Pancreas (tissue), 10 donors: ENCODE measurements at regions not wholly inside any gene's neighbourhood (a gene's known extent, or its start where the extent isn't known, plus 50 kb on each side); places are given as distances from the start of the nearest gene placed in this dataset.

Experiments
- ATAC-seq, 4 donors: fragments of 200-7000 bp; cut with Tn5 transposase; one replicate each; pipeline versions ENCODE4 v1.8.0 to v1.9.1; 2020; ENCODE audit warnings: mild to moderate bottlenecking in 4 of 4, moderate library complexity in 4 of 4
- DNase-seq, 6 donors: peaks; one replicate each; pipeline ENCODE4 v3.0.0-alpha.2; 2020
- FAIRE-seq: peaks from 2 replicates; lab custom pipeline; 2012; peaks lifted over from hg19 to GRCh38; lab: Jason Lieb, UNC
- H3K27ac ChIP-seq, 4 donors: fragments of 200-600 bp; sonication (generic); 1 replicate in 3 of 4; 2 replicates in 1 of 4; pipeline versions ENCODE4 v1.5.0 to v1.8.0; 2020
- H3K27me3 ChIP-seq, 4 donors: fragments of 200-600 bp; one replicate each; pipeline ENCODE4 v1.8.0; 2021
- H3K36me3 ChIP-seq, 3 donors: fragments of 200-600 bp; sonication (generic) in 1 of 3; one replicate each; pipeline versions ENCODE4 v1.5.0 to v1.8.0; 2020 to 2021
- H3K4me1 ChIP-seq, 3 donors: fragments of 200-600 bp; one replicate each; pipeline ENCODE4 v1.8.0; 2021
- H3K4me3 ChIP-seq, 4 donors: fragments of 200-600 bp; sonication (generic) in 2 of 4; one replicate each; pipeline versions ENCODE4 v1.5.0 to v1.8.0; 2020 to 2021
- H3K9me3 ChIP-seq, 4 donors: fragments of 200-600 bp; one replicate each; pipeline ENCODE4 v1.8.0; 2021
- WGBS, 2 donors: extraction: QIAGEN DNeasy Blood & Tissue Kit; methylation state at CpG; one replicate each; pipeline ENCODE4 v1.1.7; 2013; 5-methylcytosine and 5-hydroxymethylcytosine counted together
- intact Hi-C, 3 donors: fragments of 100-400 bp; cut with DNase I; formaldehyde crosslinking; loops; one replicate each; pipeline versions ENCODE4 v1.11.1 to v1.14.2; 2022
- TF ChIP-seq, protein P1 (sequence below), 4 donors: fragments of 200-600 bp; sonication (generic) in 3 of 4; IDR thresholded peaks; one replicate each; pipeline versions ENCODE4 v1.5.0 to v1.8.0; 2021; ENCODE audit warnings: antibody characterized with exemption in 4 of 4
- donor health status: healthy with polysubstance abuse.
- donor health status: DM: no; HTN: no; CAD: no; lungs with moderate emphysema.
- donor health status: DM: no; HTN: no; CAD: no.
- donor health status: control.
- donor health status: control.
- donor health status: Bipolar disorder and iron deficiency.
- donor health status: DM: yes; HTN: yes; CAD: no.
- donor health status: DM: no; HTN: no; CAD: no.
- donor health status: DM: no; HTN: no; CAD: no.
- donor health status: DM: yes; HTN: yes; CAD: no.

DNA sequence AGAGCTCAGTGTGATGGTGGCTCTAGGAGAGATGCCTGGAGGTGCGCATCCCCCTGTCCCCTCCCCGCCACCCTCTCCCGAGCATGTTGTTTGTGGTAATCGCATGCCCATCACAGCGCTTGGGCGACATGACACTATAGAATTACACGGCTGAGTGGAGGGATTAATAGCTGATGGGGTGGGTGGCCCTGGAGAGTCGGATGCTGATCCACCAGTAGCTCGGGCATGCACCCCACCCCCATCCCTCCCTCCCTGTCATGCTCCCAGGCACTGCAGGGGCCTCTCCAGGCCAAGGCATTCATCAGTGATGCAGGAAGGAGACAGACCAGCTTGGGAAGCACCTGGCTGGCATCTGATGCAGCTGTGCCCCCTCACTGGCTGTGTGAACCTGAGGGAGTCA, 159.0 kb upstream of the IGSF21 start:
- DNase-seq, result no peak
- no peaks in the 10 kb centered on the region for H3K9me3 ChIP-seq
- intact Hi-C loops, result no loop called here
- ATAC-seq, result no peak
- 49 to 51% methylated on average over 9 of the region's 9 CpGs for WGBS, 2 donors
- no peak overlapping the region for H3K4me3 ChIP-seq
- TF ChIP-seq, protein P1, sequence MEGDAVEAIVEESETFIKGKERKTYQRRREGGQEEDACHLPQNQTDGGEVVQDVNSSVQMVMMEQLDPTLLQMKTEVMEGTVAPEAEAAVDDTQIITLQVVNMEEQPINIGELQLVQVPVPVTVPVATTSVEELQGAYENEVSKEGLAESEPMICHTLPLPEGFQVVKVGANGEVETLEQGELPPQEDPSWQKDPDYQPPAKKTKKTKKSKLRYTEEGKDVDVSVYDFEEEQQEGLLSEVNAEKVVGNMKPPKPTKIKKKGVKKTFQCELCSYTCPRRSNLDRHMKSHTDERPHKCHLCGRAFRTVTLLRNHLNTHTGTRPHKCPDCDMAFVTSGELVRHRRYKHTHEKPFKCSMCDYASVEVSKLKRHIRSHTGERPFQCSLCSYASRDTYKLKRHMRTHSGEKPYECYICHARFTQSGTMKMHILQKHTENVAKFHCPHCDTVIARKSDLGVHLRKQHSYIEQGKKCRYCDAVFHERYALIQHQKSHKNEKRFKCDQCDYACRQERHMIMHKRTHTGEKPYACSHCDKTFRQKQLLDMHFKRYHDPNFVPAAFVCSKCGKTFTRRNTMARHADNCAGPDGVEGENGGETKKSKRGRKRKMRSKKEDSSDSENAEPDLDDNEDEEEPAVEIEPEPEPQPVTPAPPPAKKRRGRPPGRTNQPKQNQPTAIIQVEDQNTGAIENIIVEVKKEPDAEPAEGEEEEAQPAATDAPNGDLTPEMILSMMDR (IDR thresholded peaks at IDR 0.05), result no peak
- H3K36me3 ChIP-seq, result no peaks in the 10 kb centered on the region
- H3K4me1 ChIP-seq, result no peaks in the 10 kb centered on the region
- no peaks in the 10 kb centered on the region for H3K27me3 ChIP-seq
- no peak overlapping the region for H3K27ac ChIP-seq
- FAIRE-seq, result no peak

DNA sequence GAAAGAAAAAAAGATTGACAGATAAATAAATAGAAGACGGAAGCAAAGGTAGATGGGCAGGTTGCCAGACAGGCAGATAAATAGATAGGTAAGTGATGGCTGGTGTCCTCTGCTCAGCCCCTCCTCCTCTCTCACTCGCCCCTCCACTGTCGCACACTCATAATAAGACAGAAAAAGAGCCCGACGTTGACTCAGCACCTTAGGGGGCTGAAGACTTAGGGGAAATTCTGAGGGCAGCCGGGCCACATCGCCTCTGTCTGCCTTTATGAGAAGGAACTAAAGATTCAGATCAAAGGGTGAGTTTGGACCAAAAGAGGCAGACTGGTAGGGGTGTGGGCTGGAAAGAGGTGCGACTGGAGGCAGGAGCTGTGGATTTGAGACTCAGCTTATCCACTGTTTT, 158.1 kb upstream of the IGSF21 start:
- WGBS, 2 donors, result 38 to 58% methylated on average over 7 to 8 of the region's 8 CpGs
- ATAC-seq, result no peak
- H3K27ac ChIP-seq, result no peak overlapping the region
- H3K4me3 ChIP-seq, result no peak overlapping the region
- intact Hi-C loops, result no loop called here
- no peak for FAIRE-seq
- no peaks in the 10 kb centered on the region for H3K36me3 ChIP-seq
- TF ChIP-seq, protein P1 (IDR thresholded peaks at IDR 0.05), result no peak
- DNase-seq, result no peak
- no peaks in the 10 kb centered on the region for H3K27me3 ChIP-seq
- no peaks in the 10 kb centered on the region for H3K9me3 ChIP-seq
- no peaks in the 10 kb centered on the region for H3K4me1 ChIP-seq

DNA sequence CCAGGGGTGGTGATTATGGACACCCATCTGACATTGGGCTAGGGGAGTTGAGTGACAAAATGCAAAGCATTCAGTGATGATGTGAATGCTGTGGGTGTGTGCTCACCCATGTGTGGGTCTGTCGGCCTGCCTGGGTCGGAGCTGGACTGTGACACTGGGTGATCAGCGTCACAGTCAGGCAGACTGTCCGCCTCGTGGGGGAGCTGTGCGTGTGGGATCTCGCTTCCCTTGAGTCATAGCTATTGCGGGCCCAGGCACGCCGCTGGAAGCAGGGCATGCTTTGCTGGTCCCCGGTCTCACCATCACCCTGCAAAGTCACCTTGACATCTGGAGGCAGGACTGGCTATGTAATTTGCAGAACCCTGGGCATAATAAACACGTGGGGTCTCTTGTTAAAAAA, 156.9 kb upstream of the IGSF21 start:
- DNase-seq, result no peak
- Histone ChIP-seq H3K27ac (no peak overlapping the region), H3K36me3 (no peaks in the 10 kb centered on the region), H3K27me3 (no peaks in the 10 kb centered on the region), H3K4me1 (no peaks in the 10 kb centered on the region), H3K9me3 (no peaks in the 10 kb centered on the region), H3K4me3 (no peak overlapping the region)
- intact Hi-C loops, result no loop called here
- WGBS, 2 donors, result 49 to 62% methylated on average over 12 of the region's 12 CpGs
- FAIRE-seq, result no peak
- no peak for ATAC-seq
- TF ChIP-seq, protein P1 (IDR thresholded peaks at IDR 0.05), result no peak

DNA sequence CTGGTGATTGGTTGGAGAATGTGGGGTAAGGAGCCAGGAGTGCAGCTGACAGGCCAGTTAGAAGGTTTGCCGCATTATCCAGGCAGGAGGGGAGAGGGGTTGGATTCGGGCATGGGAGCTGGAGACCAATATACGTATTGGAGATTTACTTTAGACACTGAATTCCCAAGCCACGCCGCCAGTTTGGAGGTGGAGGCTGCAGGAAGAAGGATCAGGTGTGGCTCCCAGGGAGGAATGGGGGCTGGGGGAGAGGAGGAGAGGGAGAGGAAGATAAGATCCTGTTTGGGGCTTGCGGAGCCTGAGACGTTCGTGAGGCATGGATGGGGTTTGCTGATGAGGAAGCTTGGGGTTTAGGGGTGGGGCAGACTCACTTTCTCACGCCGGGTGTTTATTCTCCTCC, 155.1 kb upstream of the IGSF21 start:
- no peak overlapping the region for H3K27ac ChIP-seq
- H3K27me3 ChIP-seq, result no peaks in the 10 kb centered on the region
- H3K4me3 ChIP-seq, result no peak overlapping the region
- FAIRE-seq (no peak), DNase-seq (no peak), ATAC-seq (no peak)
- TF ChIP-seq, protein P1 (IDR thresholded peaks at IDR 0.05), result no peak
- 29 to 36% methylated on average over 10 of the region's 10 CpGs for WGBS, 2 donors
- H3K4me1 ChIP-seq, result no peaks in the 10 kb centered on the region
- no peaks in the 10 kb centered on the region for H3K9me3 ChIP-seq
- H3K36me3 ChIP-seq, result no peaks in the 10 kb centered on the region
- intact Hi-C loops, result no loop called here

DNA sequence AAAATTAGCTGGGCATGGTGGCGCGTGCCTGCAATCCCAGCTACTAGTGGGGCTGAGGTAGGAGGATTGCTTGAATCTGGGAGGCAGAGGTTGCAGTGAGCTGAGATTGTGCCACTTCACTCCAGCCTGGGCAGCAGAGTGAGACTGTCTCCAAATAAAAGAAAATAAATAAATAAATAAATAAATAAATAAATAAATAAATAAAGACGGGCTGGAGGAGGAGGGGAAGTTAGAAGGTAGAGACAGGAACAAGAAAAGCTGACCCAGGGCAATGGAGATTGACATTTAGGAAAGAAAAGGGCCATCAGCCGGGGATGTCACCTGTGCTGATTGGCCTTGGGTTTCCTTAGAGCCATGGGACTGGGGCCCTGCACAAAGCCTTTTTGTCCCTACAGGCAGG, 153.7 kb upstream of the IGSF21 start:
- intact Hi-C loops, result no loop called here
- DNase-seq (no peak), ATAC-seq (no peak), FAIRE-seq (no peak)
- Histone ChIP-seq H3K36me3 (no peaks in the 10 kb centered on the region), H3K27me3 (no peaks in the 10 kb centered on the region), H3K4me1 (no peaks in the 10 kb centered on the region), H3K4me3 (no peak overlapping the region), H3K27ac (no peak overlapping the region), H3K9me3 (no peaks in the 10 kb centered on the region)
- TF ChIP-seq, protein P1 (IDR thresholded peaks at IDR 0.05), result no peak
- WGBS, 2 donors, result 68 to 82% methylated on average over 4 of the region's 4 CpGs
